ENCODE measurements at regions not wholly inside any gene's neighbourhood (a gene's known extent, or its start where the extent isn't known, plus 50 kb on each side); places are given as distances from the start of the nearest gene placed in this dataset.

DNA sequence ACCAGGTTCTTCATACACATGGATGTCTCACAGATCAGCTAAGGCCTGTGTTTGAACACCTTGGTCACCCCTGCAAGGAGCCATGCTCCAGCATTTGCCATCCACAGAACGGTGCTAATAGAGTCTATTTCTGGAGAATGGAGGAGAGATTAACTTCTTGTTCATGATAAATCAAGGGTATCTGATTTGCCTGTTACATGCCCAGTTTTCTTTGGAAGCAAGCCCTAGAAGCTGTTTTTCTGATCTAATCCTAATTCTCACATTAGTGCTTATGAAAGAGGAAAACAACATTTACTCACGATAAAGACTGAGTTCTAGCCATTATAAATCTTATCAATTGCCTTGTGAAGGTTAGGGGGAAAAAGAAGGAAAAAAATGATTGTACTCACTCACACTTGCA lies 119.6 kb upstream of the DTNA start:
- DNase-seq (ENCODE audit: insufficient read length, low spot score): no peak
- FAIRE-seq: no peak

DNA sequence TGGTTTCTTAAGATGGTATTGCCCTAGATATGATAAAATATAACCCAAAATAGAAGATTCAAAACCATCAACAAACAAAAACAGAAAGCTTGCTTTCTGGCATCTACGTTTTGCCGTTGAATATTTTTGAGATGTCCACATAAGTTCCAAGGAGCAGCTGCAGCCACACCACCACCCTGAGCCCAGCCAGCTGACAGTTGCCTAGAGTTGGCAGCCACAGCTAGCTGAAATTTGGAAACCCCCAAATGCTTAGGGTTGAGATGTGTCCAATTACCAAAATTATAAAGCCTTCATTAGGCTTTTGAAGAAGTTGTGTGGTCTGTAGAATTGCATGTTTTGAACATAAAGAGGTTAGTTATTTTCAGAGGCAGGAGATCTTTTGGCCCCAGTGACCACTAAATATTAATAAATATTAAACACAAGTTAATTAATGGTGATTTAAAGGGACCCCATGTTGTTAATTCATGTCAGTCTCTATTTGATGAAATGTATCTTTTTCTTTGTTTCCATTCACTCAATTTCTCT lies 118.1 kb upstream of the DTNA start:
- FAIRE-seq (no peak), DNase-seq (ENCODE audit: insufficient read length, low spot score) (no peak)

DNA sequence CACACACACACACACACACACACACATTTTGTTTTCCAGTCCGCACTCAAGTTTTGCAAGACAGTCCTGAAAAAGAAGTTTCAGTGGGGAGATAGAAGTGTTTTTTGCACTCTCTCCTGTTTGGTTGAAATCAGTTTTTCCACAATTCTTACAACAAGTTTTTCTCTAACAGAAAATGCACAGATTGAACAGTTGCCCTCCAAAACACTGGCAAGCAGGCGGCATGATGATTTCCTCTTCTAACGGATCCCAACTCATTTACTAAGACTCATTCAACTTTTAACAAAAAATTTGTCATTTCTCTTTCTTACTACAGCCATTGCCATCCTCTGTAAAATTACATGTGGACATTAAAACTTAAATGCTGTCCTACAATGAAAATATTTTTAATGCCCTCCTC lies 117.6 kb upstream of the DTNA start:
- FAIRE-seq: no peak

DNA sequence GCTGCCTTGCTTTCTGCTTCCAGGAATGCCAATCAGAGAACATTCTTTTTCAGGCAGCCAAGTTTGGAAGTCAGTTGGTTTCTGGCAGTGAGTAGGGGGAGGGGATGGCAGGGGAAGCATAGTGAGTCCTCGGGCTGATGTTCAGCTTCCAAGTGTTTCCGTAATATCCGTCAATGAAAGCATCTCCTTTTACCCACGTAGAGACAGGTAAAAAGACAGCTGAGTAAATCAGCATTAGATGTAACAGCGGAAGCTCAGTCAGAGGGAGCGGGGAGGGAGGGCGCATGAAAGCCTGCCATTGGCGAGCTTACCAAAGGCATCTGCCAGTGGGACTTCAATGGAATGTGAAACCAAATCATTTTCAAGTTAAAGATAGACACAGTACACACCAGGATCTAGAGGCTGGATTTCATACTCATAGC lies 117.1 kb upstream of the DTNA start:
- DNase-seq (ENCODE audit: insufficient read length, low spot score): no peak

More for the DNA sequence above, 117.6 kb upstream of the DTNA start:
- no peak for DNase-seq (ENCODE audit: insufficient read length, low spot score)

DNA sequence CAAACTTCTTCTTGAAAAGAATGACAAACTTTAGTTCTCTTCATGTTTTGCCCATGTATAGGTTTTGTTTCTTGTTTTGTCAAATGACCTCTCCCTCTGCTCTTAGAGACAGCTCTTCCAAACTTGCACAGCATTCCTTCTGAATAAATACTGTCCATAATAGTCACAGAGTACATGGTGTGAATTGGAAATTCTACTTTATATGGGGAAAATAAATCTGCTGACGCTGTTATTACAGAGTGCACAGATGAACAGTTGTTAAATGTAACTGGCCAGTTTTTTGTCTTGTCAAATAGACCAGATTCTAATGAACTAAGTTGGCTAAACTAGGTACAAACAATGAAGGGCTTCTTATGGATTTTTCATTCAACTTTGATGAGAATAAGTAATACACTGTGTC lies 115.8 kb upstream of the DTNA start:
- no peak for FAIRE-seq
- no peak for DNase-seq (ENCODE audit: insufficient read length, low spot score)

More for the DNA sequence above, 117.1 kb upstream of the DTNA start:
- FAIRE-seq: no peak

DNA sequence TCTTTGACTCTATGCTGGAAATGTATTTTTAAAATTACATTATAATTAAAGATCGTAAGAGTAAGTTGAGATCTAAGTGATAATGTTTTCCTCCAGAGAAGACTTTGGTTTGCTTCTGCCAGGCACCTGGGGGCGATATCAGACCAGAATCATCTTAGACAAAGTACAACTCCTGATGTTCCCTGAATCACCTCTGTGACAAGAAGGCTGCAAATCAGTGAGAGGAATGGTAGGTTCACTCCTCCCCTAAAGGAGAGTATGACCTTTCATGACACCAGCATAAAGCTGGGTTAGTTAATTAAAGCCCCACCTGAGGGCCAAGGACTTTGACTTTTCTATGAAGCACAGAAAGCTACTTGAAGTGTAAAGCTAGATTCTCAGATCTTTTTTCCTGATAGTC lies 114.4 kb upstream of the DTNA start:
- FAIRE-seq (no peak), DNase-seq (ENCODE audit: insufficient read length, low spot score) (no peak)

DNA sequence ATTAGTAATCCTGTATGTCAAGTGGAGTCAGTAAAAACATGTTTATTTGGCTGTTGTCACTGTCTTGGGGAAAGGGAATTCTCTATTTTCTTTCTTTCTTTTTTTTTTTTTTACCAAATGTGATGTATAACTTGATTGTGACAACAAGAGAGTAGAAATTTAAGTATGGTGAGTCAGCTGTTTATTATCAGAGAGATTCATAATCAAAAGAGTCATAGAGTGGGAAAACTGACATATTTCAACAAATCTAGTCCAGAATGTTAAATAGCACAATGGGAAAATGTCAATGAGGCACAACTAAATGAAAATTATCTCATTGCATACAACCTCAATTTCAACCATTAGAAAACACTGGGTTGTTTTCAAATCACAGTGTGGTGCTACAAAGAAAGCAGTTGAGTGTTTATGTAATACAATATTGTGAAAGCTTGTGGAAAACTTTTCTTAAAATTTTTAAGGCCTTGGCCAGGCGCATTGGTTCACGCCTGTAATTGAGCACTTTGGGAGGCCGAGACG lies 111.9 kb upstream of the DTNA start:
- DNase-seq (ENCODE audit: insufficient read length, low spot score) (no peak), FAIRE-seq (no peak)

DNA sequence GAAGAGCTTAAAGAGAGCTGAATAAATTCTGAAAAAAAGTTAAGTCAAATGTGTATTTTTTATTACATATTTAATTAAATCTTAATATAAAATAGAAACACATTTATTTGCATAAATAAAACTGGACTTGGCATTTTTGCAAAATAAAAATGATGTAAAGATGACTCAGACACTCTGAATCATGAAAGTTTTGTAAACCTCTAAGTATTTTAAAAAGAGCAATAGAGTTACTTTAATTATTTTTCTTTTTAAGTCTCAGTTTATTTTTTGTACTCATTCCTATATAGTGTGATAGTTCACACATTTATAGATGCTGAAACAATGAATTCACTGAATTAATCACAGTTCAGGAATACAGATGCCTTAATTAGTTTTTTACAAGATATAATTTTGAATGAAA lies 109.9 kb upstream of the DTNA start:
- FAIRE-seq (no peak), DNase-seq (ENCODE audit: insufficient read length, low spot score) (no peak)

DNA sequence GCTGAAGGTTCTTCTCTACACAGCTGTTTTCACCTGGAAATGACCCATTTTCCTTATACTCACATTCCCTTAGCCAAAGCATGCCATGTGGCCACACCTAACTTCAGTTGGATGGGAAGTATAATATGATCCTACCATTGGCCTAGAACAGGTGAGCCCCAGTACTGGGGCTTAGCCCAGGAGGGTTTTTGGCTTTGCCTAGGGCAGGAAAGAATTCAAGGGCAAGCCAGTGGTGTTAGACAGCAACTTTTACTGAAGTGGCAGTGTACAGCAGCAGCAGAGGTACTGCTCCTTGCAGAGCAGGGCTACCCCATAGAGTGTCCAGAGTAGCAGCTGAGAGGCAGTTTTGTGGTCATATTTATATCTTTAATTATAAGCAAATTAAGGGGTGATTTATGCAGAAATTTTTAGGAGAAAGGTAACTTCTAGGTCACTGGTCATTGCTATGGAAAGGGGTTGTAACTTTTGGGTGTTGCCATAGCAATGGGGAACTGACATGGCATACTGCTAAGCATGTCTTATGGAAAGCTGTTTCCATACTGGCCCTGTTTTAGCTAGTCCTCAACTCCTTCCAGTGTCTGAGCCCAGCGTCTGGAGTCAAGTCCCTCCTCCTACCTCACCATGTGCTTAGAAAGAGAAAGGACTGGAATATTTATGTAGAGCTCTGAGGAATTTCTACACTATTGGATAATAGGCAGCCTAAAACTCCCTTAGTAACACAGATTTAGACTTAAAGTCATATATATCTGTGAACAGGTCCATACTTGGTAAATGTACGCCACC lies 109.0 kb upstream of the DTNA start:
- FAIRE-seq (no peak), DNase-seq (ENCODE audit: insufficient read length, low spot score) (no peak)

DNA sequence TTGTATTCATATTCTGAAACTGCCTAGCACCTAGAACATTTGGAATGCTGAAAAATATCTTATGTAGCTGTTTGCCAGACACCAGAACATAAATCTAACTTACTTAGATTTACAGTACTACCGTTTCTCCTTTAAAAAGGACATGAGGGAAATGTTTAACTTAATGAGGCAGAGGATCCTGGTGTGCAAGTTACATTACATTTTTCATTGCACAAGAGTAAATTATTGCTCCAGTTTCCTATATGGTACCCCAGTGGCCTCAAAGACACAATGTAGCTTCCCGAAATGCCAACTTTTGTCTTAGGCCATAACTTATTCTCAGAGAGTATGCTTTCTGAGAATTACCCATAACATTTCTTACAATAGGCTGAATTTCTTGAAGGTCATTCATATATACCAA lies 105.5 kb upstream of the DTNA start:
- FAIRE-seq (no peak), DNase-seq (ENCODE audit: insufficient read length, low spot score) (no peak)

DNA sequence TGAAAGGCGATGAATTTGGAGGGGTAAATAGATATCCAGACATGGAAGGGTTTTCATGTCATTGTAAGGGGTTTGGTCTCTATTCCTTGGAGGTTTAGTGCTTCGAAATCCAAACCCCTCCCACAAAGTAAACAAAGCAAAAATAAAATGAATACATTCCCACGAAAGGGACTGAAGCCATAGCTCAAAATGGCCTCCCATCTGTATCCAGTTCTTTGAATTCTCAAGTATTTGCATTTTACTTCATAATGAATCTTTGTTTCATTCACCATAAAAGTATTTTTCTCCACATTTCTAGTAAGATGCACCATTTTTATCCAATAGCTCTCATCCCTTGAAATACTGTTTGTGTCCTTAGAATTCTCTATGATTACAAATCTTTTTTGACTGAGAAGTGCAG lies 103.2 kb upstream of the DTNA start:
- DNase-seq (ENCODE audit: insufficient read length, low spot score) (no peak), FAIRE-seq (no peak)

DNA sequence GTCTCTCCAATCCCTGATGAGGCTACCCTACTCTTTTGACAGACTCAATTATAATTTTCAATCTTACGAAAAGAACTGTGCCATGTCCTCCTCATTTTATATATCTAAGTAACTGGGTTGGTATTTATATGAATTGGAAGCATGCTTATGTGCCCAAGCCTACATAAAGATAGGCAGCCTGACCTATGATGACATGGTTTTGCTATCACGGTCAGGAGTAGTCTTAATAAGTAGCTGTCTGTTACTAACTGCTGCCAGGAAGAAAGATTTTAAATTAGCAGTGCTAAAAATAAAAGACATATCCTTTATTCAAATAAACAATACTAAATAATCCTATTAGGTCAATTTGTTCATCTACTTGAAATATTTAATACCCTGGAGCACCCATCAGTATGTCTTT lies 102.0 kb upstream of the DTNA start:
- DNase-seq (ENCODE audit: insufficient read length, low spot score) (no peak), FAIRE-seq (no peak)

DNA sequence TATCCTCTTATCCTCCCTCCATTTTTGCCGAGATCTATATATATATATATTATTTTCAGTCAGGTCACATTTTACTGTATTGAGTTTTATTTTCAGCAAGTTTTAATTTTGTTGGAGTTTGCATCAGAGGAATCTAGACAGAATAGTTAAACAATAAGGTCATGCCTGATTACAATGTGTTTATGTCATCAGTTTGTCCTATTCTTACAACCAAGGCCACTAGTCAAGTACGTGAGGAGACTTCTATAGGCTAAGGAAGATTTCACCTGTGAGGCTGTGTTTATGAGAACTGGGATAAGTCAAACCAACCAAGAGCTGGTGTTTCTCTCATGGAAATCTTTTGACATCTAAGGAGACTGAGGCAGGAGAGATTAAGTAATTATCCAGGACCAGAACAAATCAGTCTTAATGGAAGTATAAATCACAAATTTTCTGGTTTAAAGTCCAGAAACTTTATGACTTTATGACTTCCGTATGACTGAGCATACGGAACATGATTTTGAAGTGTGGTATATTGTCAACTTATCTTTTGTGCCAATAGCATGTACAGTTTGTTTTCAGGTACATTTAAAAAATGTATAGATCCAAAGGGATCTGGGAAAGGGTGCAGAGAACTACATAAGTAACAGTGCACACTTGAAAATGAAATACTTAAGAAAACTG lies 100.0 kb upstream of the DTNA start:
- no peak for DNase-seq (ENCODE audit: insufficient read length, low spot score)
- no peak for FAIRE-seq

DNA sequence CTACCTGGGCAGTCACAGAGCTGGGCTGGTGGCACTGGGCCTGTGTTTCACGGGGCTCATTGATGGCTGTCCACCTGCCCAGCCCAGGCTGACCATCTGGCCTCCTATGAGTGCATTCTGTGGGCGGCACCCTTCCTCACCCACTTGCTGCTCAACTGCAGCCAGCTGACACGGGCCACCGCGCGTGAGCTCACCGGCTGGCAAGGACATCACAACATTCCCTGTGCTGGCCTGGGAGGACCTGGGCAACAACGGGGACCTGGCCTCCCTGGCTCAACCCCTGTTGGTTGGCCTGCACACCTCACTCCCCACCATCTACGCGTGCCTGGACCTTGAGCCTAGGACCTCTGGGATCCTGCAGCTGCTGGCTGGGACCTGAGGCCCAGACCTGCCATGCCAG lies 98.2 kb upstream of the DTNA start:
- DNase-seq (ENCODE audit: insufficient read length, low spot score) (no peak), FAIRE-seq (no peak)

DNA sequence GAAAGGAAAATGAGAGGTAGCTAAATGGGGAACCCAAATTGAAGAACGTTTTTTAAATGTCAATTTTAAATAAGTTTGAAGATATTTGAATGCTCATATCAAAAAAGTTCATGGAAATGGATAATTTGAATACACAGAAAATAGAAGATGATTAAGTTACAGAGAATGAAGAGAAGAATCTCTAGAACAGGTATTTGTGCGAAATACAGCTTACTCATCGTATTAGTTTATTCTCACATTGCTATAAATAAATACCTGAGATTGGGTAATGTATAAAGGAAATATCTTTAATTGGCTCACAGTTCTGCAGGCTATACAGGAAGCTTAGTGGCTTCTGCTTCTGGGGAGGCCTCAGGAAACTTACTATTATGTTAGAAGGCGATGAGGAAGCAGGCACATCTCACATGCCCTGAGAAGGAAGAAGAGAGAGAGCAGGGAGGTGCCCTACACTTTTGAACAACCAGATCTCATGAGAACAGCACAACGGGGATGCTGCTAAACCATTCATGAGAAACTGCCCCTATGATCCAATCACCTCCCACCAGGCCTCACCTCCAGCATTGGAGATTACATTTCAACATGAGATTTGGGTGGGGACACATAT lies 89.7 kb upstream of the DTNA start:
- DNase-seq (ENCODE audit: insufficient read length, low spot score): no peak
- no peak for FAIRE-seq

DNA sequence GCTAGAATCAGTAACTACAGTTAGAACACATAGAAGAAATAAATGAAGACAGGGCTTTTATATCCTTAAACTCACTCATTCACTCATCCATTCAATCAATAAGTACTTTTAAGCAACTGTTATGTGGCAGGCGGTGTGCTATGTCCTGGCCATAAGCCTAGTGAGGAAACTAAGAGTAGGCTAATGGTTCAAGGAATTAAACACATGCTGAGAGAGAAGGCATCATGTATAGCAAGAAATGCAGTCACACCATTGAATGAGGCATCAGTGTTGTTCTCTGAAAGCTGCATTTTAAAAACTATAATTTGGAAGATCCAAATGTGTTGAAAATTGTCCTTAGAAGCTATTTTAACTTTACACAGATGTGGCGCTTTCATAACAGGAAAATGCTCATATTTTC lies 86.5 kb upstream of the DTNA start:
- no peak for DNase-seq (ENCODE audit: insufficient read length, low spot score)
- FAIRE-seq: no peak

DNA sequence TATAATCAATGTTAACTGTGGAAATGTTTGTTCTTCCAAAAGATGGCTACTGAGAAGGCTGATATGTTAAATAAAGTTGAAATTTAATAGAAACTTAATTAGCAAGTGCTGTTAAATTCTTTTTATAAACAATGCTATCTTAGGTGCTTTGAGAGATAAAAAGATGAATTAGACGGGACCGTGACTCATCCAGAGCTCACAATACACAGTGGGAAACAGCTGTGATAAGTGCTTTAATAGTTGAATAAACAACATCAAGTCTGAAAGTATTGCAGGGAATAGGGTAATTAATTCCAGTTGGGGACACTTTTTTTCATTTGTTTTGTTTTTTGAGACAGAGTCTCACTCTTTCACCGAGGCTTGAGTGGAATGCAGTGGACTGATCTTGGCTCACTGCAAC lies 85.5 kb upstream of the DTNA start:
- no peak for FAIRE-seq

DNA sequence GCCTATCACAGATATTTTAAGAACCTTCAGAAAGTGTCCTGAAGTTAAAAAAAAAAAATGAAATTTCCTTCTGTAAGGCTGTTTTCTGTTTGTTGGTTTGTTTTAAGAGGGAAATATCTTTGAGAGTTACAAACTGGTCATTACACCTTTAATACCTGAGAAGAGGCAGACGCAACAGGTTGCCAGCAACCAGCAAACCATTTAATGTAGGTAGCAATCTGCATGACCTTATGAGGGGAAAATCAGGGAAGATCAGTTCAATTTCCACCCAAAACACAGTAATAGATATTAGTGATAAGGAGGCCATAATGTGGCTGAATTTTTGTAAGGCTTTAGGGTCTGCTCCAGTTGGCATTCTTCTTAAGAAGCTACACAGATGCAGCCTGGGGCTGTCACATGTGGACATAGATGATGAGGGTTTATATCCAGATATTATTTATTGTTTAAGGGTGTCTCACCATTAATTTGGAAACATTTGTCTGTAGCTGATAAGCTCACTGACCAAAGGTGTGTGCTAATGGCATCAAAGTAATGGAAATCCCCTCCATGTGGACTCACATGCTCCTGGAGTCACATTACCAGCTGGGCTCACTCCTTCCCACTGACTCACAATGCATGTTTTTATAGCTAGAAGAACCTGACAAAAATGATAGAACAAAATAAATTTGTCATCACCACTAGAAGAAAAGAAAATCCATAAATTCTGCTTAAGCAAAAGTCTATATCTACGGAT lies 83.5 kb upstream of the DTNA start:
- FAIRE-seq (no peak), DNase-seq (ENCODE audit: insufficient read length, low spot score) (no peak)

More for the DNA sequence above, 85.5 kb upstream of the DTNA start:
- no peak for DNase-seq (ENCODE audit: insufficient read length, low spot score)

DNA sequence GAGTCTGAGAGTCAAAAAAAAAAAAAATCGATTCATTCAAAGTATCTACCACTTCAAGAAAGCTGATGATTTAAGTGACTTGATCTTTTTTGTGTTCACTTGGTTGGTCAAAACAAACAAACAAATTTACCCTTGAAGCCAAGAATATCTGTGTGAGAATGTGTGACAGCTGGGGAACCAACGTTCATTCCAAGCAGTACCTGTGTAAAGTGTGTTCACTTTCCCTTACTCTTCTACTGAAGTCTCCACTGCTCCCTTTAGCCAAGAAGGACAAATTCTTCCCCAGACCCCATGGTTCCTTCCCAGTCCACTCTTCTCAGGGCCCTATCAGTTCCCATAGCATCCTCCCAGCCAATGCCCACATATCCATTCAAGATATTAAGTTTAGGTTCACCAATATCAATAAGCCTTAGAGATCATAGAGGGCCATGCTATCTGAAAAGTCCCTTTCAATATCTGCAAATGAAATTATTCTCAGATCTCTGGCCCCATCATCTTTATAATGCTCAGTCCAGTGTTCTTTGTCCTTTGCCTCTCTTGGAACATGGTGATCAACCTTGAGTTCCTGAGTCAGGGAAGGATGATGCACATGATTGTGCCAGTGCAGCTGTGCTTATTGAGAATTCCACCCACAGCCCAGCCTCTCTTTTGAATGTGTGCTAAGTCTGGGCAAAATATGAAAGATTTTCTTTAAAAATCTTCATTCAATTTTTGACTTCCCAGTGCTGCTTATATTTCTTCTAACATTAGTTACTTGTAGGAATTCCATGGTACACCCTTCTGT lies 82.8 kb upstream of the DTNA start:
- DNase-seq (ENCODE audit: insufficient read length, low spot score): no peak
- FAIRE-seq: no peak
